SHP77 (cell line): ENCODE measurements at regions not wholly inside any gene's neighbourhood (a gene's known extent, or its start where the extent isn't known, plus 50 kb on each side); places are given as distances from the start of the nearest gene placed in this dataset.

Experiments used
- DNase-seq, 2 experiments: peaks; one replicate each; lab custom pipeline; 2025; lab: John Stamatoyannopoulos, UW

DNA sequence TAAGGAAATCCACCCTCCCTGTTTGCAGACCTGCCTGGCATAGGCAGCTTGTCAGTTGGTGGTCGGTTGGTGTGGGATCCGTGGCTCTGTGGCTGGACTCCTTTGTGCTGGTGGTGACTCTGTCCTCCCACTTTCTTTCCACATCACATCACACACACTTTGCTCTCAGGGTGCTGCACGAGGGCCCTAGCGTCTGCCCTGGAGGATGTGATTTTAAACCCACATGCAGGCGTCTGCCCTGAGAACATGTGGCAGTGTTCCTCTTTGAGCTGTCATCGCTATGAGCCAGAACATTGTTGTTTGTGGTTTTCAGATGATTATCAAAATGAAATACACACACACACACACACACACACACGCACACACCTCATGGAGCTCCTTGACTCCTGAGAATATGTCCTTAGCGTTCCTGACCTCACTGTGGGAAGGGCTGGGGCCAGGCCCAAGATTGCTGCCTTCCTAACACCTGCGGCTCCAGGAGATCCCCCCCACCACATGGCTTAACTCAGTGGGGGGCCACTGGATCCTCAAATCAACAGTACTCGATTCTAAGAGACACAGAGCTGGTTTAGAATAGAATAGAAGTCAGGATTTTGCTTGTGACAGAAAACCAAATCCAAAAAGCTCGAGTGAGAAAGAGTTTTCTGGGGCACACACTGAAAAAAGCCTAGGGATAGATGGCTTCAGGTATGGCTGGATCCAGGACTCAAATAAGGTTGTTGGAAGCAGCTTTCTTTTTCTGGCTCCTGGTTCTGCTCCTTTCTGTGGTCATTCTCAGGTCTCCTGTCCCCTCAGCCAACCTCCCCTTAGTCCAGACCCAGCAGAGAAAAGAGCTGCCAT is 54.8 kb downstream of the RTP5 start:
- no peak for DNase-seq

DNA sequence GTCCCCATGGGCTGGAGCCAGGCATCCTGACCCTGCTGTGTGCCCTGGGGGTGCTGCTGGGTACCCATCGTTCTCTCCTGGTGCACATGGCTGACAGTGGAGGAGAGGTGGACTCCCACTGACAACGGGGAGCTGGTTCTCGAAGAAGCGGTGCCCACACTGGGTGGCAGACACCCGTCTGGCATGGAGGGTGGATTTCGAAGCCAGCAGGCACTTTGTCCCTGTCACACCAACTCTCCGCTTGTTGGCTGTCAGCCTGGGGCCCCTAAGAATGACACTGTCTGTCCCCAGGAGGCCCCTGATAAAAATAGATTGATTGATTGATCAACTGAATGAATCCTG is 55.4 kb downstream of the RTP5 start:
- DNase-seq: no peak

DNA sequence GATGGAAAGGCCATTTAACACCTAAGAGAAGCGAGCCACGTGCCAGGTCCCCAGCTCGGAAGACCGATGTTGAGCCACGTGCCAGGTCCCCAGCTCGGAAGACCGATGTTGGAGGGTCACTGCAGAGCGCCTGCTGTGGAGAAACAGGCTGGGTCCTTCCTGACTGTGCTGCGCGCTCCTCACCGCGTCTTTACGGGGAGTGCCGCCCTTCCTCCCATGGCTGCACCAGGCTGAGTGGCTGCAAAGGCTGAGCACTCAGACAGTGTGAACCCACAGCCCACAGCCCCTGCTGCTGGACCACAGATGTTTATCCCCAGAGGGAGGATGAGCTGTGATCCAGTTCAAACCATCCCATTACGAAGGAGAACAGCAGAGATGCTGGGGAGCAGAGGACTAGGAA is 55.7 kb downstream of the RTP5 start:
- DNase-seq: no peak

DNA sequence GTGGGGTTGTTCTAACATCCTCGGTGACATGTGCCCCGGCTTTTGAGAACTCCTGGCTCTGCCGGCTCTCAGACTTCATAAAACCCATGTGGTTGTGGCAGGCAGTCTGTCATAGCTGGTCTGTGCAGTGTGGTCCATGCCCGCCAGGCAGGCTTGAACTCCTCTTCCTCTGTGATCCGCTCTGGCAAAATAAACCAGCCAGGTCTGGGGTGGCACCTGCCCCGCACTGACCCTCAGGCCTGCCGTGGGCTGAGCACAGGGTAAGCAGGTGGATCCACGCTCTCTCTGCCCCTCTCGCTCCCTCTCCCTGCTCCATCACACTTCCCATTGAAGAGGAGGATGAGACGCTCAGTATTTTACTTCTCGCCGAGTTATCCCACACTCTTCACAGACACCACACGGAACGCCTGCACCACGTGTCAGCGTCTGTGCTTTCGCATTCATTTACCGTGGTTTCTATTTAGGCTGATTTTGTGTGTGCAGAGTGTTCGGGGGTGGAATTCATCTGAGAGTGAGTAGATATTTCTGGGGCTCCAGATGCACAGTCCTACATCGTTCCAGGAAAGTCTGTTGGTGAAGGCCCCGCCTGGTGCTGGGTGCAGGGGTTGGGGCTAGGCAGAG is 56.4 kb downstream of the RTP5 start:
- no peak for DNase-seq

DNA sequence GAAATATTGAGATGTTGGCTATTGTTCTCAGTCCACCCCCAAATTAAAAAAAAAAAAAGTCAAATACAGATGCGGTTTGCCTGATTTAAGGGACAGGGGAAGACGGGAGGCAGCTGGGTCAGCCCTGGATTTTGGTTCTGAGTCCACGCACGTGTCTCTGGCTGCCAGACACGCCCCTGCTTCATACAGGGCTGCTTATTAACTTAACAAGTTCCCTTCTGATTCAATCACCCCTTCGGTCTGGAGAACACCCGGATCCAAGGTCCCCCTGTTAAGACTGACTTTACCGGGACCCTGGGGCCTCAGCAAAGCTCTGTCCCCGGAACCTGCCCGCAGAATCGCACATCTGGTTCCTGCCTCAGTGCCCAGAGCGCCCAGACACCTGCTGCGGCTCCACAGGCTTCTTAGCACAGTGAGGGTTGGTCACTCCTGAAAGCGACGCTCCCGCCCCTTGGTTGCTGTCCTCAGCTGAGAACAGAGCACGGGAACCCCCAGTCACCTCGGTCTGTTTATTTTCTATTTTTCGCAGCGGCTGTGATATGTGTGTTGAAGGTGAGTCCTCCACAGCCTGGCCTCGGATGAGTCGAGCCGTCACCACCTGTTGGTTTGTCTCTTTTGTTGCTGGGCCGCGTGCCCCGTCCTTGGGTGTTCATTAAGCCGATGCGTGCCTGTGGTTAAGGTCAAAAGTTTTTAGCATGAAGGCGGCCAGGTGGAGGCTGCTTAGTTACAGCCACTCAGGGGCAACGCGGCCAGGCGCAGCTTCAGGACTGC is 57.2 kb downstream of the RTP5 start:
- no peak for DNase-seq

DNA sequence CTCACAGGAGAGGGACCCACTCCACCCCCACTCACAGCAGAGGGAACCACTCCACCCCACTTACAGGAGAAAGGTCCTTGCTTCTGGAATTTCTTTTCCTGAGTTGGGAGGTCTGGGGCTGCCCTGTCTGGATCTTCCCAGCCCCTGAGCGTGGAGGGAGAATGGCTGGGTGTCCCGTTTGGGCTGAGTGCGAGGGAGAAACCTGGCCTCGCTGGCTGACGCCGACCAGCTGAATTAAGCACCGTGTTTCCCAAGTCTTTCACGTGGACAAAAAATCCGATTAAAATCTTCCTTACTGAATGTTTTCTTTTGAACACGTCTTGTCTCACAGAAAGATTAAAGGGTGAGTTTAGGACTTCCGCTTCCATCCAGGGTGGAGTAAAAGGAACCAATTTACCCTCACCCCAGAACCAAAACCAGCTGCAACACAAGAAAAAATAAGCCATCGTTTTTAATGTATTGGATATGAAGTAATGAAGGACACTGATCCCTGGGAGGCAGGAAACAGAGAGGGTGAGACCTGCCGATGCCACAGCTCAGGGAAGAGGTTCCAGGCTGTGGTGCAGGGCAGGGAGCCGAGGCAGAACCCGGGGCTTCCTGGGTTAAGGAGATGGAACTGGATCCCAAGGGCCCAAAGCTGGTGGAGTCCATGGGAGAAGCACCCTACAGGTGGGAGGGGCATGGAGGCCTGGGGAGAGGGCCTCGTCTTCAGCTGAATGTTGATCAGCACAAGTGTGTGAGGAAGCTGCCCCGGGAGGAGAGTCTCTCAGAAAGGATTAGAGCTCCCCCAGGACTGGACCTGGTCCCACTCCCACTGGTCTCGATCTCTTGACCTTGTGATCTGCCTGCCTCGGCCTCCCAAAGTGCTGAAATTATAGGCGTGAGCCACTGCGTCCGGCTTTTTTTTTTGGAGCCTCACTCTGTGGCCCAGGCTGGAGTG is 60.3 kb downstream of the RTP5 start:
- no peak for DNase-seq

DNA sequence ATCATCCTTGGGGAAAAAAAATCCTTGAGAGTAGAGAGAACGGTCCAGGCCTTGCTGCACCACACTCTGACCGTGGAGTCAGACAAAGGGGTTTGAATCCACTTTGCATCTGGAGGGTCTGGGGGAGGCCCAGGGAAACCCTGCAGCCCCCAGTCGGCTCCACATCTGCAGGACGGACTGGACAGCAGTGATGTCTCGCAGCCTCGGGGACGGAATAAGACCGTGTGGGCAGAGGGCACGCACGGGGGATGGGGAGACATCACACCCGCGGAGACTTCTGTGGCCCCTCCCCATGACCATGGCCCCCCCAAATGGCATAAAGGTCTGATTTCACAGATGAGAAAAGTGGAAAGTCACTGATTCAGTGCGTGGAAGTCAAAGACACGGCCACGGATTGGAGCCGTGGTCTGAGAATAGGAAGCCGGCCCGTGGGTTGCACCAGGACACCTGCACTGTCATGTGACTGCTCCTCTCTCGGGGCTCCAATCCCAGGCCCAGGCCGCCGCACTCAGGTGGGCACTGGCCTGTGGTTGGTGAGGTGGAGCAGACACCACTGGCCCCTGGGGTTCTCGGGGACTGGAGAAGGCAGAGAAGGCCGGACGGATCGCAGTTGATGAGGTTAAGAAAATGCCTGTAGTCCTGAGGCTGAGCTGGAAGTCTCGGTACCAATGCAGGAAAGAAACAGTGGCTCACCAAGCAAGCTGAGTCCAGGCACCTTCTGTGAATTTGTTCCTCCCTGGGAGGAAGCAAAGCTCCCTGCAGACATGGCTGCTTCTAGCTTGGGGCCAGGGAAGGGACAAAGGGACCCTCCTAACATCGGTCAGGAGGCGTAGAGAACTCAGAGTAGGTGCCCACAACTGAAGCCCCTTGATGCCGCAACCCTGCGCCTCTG is 61.8 kb downstream of the RTP5 start:
- DNase-seq: no peak

DNA sequence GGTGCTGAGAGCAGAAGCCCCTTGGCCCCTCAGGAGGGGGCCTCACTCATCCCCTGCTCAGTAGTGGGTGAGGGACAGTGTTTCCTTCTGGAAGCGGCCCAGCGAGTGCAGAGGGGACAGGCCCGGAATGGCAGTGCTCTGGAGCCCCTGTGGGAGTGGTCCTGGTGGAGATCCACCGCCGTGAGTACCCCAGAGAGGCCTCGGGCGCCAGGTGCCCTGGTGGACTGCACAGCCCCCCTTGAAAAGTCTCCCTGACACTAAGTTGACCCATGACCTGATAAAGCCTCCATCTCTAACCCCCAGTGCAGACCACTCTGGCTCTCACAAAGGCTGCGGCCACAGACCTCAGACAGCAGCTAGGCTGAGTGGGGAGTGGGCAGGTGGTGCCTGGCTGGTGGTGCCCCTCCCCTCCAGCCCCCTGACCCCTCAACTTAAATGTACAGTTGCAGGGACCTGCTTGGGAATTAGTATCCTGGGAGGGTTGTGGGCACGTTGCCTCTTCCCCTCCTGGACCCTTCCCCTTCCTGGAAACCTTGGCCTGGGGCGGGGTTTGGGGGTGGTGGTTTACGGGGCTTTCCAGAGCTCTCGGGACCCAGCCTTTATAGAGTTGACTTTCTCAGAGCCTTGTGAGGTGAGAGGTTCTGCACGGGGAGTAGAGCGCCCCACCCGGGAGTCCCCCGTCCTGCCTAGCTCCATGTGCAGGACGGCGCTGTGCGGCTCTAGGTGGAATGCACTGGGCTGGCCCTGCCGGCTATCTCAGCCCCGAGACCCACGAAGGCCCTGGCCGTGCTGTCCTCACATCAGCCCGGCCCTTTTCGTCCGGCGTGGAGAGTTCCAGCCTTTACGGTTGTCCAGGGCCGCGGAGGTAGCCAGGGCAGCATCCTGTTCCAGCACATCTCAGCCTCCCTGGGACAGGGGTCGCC is 62.7 kb downstream of the RTP5 start:
- no peak for DNase-seq

DNA sequence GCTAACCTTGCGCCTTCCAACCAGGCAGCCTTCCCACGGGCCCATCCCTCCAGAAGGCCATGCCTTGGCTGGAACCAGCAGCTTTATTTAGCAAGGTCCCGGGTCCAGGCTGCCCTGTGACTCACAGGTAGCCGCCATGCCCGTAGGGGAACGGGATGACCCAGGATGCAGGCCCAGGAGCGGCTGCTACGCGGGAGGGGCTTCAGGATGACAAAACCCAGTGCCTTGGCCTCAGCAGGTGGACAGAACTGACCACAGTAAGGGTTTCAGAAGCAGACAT is 63.3 kb downstream of the RTP5 start:
- DNase-seq: no peak

DNA sequence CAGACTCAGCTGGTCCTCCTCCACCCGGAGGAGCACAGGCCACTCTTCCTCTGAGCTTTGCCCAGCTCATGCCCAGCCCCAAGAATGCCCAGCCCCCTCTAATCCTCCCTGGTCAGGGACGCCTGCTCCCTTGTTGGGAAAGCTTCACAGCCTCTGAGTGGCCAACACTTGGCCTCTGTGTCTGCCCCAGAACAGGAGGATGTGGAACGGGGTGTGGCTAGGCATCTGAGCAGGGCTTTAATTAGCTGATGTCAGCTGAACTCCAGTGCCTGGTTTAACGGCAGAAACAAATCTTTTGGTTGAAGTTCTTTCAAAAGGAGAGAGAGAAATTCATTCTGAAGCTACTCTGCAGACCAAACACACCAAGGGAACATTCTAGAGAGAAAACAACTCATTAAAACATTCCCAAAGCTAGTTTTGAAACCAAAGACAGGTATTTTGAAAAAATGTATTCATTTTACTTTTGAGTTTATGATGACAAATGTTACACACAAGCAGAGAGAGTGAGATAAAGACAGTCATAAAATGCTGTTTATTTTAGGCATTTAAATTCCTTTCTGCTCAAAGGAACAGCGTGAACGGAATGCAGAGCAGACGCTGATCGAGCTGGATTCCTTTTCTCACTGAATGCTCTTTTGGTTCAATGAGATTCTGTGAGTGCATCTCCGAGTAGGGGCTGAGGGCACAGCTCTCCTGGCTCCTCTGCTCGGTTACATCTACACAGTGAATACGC is 63.8 kb downstream of the RTP5 start:
- no peak for DNase-seq

DNA sequence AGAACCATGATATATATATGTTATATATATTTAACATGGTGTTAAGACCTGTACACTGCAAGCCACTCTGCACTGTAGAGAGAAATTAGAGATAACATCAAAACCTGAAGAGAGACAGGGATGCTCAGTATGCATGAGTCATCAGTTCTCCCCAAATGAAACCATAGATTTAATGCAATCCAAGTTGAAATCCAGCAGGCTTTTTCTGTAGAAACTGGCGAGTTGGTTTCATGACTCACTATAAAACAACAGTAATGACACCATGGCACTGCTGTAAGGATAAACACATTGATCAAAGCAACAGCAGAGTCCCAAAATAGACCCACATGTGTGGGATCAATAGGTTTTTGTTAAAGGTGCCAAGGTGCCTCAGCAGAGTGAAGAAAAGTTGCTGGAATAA is 65.8 kb downstream of the RTP5 start:
- DNase-seq: no peak

DNA sequence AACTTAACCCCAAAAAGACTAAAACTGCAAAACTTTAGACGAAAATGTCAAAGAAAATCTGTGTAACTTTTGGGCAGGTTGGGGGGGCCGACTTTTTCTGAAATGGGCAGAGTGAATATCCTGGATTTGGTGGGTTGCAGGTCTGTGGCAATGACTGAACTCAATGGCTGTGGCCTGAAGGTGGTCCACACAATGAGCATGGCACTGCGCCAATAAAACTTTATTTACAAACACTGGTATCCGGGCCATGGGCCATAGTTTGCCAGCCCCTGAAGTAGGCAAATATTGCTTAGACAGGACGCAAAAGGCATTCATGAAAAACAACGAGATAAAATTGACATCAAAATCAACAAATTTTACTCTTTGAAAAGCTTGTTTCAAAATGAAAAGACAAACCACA is 66.2 kb downstream of the RTP5 start:
- no peak for DNase-seq

DNA sequence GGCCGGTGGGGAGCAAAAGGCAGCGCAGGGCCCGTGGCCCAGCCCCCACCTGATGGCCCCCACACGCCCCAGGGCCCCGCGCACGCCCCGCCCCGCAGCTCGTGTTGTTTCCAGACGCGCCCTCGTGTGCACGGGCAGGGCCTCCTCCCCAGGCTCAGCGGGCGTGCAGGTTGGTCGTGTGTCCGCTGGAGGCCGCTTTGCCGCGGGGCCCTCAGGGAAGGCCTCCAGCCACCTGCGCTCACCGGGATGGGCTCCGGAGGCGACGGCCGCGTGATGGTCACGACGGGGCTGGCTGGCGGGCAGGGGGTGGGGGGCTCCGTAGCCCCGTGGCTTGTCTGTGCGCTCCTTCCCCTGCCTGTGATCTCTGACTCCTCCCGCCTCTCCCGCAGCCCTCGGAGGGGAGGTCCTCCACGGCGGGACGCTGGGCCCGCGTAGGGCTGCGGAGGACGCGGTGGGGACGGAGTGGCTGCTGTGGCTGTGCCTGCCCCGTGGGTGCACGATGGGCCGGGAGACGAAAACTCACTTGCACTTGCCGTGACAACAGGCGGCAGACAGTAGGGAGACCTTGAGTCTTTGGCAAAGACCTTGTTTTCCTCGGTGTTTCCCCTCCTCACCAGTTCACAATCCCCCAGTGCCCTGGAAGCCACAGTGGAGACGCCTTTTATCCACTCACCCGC is 67.1 kb downstream of the RTP5 start:
- no peak for DNase-seq

DNA sequence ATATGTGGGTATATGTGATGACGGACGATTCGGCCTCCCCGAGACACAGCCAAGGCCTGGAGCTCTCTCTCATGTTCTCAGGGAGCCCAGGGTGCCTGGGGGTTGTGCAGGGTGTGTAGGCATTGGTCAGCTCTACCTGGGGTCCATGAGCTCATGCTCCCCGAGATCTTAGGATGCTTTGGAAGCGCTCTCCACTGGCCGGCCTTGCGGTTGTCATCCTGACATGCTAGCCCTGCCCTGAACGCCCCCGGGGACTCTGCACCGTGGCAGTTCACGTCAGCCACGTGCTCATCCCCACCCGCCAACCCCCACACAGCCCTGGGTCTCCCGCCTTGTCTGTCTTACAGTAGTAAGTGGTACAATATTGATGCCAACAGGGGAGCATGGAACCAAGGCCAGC is 67.8 kb downstream of the RTP5 start:
- no peak for DNase-seq

DNA sequence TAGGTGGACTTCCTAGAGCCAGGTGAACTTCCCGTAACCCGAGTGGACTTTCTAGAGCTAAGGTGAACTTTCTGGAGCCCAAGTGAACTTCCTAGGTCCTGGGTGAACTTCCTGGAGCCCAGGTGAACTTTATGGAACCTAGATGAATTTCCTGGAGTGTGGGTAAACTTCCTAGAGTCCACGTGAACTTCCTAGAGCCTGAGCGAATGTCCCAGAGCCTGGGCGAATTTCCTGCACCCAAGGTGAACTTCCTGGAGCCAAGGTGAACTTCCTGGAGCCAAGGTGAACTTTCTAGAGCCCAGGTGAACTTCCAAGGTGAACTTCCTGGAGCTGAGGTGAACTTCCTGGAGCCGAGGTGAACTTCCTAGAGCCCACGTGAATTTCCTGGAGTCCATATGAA is 70.0 kb downstream of the RTP5 start:
- no peak for DNase-seq

DNA sequence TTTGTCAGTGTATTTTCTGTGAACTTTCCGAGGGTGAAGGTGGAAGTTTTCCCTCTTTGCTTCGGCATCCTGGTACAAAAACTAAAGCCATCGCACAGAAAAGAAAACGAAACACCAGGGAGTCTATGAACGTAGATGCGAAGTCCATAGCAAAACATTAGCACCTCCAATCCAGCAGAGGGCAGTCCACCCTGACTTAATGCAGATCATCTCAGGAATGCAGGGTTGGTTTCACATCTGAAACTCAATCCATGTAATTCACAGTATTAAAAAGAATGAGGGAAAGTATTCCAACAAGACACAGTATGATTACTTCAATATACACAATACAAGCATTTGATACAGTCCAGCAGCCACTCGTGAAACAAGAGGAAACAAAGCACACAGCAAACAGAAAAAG is 70.8 kb downstream of the RTP5 start:
- DNase-seq: peak in 1 of 2 experiments; percentile 13

DNA sequence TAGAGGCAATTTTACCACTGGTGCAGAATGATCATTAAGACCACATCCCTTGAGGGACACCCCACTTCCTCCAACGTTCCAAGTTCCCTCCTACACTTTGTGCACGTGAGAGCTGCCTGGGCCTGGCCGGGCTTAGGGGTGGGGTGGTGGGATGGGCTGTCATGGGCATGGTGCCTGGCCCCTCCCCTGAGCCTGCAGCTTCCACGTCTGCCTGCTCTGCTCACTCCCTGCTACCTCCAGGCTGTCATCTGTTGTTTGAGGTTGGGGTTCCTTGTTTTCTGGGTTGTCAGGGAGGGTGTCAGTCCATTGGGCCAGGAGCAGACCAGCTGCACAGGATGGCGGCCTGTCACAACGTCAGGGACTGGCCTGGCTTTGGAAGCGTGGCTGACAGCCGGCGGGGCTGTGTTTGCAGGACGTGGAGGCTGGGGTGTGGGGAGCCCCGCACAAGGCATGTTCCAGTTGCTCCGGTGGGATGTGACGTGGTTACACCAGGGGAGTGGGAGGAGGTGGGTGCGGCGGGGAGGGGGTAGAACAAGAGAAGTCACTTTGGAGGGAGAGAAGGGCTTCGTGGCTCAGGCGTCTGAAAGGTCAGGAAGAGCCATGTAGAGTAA is 72.3 kb downstream of the RTP5 start:
- DNase-seq: no peak

DNA sequence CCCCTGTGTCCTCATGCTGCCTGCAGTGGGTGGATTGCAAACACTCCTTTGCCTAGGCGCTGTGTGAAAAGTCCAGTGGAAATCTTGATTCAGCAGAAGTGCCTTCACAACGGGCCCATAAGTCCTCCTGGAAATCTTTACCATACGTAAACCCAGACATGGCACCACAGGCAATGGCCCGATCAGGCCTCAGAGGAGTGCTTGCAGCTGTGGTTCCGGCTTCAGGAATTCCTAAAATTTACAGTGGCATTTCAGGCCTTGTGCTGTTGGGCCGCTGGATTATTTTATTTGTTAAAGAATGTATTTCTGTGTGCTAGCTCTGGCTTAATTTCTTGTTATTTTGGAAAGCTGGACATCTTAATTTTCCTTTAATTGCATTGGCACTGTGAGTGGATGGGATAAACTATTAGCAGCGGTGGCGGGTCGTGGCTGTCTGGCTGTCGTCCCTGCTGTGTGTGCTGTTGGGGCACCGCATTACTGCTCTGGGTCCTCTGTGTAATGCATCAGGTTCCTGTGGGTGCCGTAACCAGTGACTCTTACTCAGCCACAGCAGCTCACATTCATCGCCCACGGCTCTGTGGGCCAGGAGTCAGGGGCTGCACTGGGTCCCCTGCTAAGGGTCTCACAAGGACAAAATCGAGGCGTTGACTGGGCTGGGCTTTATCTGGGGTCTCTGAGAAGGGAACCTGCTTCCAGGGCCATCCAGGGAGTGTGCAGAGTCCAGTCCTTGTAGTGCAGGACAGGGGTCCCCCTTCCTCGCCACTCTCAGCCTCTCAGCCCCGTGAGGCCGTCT is 73.1 kb downstream of the RTP5 start:
- DNase-seq: no peak
